Caki2 (cell line): ENCODE measurements at regions not wholly inside any gene's neighbourhood (a gene's known extent, or its start where the extent isn't known, plus 50 kb on each side); places are given as distances from the start of the nearest gene placed in this dataset.
"Not testable (repeated sequence)": the region's sequence is repeated elsewhere in the genome, so short reads cannot be mapped to it uniquely, and the experiment has no call there.

Experiments used
- DNase-seq: peaks from one replicate; pipeline ENCODE4 v3.0.0-alpha.2; 2015; ENCODE audit warnings: low read depth
- in situ Hi-C: cut with HindIII; loops from 2 replicates; pipeline ENCODE4 v1.10.0; 2016; ENCODE audit warnings: low sequenced_read_pairs, low pct_unique_long_range_greater_than_20kb, mixed read lengths

DNA sequence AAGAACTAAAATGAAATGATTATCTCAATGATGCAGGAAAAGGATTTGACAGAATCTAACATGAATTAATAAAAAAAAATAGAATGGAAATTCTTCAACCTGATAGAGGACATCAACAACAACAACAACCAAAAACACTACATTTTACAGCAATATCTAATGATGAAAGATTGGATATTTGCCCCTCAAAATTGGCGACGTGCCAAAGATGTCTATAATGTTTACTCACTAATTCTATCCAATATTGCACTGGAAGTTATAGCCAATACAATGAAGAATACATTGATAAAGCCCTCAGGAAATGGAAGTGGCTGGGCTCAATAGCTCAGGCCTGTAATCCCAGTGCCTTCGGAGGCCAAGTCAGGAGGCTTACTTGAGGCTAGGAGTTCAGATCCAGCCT is 99.4 kb upstream of the ANTXRL start:
- DNase-seq, in situ Hi-C loops: not testable (repeated sequence)

DNA sequence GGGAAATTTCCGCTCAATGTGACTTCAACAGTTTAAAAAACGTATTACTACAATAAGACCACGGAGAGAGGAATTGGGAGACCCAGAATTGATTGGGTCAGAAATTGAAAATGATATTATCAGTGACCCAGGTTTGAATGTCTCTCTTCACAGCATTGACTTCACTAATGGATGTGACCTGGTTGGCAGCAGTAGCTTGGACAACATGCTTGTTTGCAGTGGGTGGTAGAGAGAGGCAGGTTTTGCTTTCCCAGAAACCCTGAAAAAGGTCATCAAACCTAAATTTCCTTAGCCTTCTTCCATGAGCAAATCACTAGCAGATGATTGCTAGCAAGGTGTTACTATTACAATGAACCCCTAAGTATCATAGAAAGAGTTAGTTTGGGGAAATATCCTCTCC is 89.7 kb upstream of the ANTXRL start:
- in situ Hi-C loops: no loop called here
- no peak for DNase-seq

DNA sequence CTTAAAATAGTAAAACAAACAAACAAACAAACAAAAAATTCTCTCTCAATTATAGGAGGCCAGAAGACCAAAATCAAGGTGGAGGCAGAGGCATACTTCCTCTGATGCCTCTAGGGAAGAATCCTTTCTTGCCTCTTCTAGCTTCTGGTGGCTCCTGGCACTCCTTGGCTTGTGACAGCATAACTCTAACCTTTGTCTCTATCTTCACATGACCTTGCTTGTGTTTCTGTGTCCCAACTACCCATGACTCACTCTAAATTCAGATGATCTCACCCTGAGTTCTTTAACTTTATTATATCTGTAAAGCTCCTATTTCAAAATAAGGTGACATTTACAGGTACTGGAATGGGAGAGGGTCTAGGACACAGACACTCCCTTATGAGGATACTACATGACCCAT is 88.3 kb upstream of the ANTXRL start:
- in situ Hi-C loops: no loop called here
- DNase-seq: no peak

DNA sequence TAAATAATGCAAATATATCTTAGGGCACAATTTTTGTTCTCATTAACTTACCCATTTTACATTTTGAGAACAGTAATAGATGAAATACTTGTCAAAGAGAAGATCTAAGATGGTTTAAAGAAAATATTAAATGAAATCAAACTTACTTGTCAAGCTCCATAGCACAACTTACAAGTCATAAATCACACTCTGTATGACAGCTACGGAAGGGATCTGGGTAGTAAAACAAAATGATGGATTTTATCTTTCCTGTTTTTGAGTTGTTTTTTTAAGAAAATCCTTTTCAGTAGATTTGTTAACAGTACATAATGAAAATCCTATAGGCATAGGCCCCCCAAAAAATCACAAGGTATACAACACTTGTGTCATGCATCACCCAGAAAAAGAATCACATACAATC is 84.4 kb upstream of the ANTXRL start:
- in situ Hi-C loops: not testable (repeated sequence)

DNA sequence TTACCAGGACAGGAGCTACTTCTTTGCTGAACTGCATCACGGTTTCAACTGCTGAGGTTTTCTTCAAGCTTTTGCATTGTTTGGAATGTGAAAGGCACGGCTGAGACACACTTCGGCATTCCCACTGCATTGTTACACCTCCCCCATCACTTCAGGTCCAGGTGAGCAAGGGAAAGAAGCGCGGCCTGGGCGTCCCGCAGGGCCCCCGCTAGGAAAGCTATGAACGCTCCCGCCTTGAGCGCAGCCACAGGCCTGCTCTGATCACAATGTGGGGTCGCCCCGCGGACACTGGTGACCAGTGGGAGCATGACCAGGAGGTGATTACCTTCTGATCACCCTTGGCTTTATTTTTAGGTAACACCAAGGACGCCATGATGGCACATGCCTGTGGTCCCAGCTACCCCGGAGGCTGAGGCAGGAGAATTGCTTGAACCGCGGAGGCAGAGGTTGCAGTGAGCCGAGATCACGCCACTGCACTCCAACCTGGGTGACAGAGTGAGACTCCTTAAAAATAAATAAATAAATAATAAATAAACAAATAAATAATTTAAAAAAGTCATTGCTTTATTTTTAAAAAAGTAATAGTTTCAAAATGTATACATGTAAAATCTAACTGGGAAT is 82.2 kb upstream of the ANTXRL start:
- in situ Hi-C loops, DNase-seq: not testable (repeated sequence)

More for the DNA sequence above, 84.4 kb upstream of the ANTXRL start:
- DNase-seq: not testable (repeated sequence)

DNA sequence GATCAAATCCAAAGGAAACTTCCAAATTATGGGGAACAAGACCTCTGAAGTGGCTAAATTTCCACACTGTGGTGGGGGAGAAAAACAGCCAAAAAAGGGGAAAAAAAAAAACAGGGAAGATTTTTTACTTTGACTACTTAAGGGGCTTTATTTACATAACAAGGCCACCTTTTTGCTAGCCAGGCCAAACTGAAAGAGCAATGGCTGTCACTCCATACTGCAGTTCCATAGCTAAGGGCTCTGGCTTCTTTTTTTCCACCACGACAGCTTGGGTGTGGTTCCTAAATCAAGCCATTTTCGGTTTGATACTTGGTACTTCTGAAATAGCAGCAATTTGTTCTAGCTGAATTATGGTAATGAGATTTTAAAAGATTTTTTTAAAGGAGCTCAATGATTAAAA is 76.4 kb upstream of the ANTXRL start:
- in situ Hi-C loops: not testable (repeated sequence)

DNA sequence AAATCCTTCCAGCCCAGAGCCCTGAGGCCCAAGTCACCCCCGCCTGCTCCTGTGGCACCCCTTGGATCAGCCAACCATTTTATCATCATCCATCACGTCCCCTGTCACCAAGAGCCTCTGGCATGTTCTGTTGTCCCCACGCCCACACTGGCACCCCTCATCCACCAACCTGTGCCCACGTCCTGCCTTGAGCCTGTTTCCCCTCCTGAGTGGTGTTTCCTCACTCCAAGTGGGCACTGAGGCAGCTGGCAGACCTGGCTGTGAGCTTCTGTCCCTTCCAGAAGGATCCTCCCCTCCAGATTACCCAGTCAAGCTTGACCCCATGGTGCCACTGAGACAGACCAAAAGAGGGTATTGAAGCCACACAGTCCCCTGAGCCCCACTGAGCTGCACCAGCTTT is 71.4 kb upstream of the ANTXRL start:
- in situ Hi-C loops: no loop called here
- DNase-seq: no peak

More for the DNA sequence above, 76.4 kb upstream of the ANTXRL start:
- not testable (repeated sequence) for DNase-seq

DNA sequence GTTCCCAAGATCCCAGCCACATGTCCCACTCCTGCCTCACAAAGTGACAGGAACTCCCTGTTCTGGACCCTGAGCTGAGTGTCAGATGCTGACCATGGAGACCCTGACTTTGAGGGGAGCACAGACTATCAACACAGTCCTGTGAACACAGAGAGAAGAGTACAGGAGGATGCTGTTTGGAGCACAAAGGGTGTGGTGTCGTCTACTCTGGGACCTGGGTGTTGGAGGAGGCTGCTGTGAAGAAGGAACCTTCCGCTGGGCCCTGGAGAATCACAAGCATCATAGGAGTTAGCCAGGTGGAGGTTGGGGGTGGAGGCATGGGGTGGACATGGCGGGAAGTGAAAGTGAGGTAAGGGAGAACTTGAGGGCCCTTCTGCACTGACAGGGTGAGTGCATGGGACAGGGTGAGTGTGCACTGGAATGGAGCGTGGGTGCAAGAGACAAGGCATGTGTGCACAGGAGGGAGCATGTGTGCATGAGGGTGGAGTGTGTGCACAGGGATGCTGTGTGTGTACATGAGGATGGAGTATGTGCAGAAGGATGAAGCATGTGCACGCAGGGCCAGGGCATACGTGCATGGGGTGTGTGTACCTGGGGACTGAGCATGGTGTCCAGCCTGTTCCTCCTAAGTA is 70.7 kb upstream of the ANTXRL start:
- in situ Hi-C loops: no loop called here
- no peak for DNase-seq

DNA sequence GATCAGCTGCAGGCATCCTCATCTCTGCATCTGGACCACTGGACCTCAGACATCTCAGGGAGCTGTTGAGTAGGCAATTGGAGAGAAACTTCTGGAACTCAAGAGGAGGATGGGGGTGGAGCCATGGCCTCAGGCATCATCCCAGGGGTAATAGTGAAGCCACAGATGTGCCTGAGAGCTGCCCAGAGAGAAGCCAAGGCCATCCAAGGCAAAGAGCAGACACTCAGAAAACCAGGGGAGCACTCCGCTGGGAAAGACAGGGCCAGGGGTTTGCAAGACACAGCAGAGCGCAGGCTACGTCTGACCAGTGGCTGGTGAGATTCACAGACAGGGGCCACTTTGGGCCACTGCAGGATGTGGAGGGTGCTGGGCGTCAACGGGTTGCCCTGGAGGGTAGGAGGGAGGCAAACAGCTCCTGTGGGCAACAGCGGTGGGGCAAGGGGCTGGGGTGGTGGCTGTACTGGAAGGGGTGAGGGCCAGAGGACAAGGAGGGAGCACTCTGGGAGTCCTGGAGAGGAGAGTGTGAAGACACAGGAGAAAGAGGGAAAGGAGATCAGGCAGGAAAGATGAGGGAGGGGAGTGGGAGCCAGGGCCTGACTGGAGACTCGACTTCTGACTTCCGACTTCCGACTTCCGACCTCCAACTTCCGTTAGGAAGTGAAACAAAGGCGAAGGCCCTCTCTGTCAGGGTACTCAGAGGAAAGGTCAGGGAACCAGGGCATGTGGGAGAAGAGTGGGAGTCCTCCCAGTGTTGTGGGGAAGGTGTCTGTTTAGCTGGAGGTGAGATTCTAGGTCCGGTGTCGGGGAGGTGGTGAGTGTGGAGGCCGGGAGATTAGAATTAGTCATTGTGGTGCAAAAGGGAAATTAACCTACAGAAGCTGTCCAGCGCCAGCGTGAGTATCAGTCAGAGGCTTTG is 69.7 kb upstream of the ANTXRL start:
- in situ Hi-C loops: no loop called here
- no peak for DNase-seq

DNA sequence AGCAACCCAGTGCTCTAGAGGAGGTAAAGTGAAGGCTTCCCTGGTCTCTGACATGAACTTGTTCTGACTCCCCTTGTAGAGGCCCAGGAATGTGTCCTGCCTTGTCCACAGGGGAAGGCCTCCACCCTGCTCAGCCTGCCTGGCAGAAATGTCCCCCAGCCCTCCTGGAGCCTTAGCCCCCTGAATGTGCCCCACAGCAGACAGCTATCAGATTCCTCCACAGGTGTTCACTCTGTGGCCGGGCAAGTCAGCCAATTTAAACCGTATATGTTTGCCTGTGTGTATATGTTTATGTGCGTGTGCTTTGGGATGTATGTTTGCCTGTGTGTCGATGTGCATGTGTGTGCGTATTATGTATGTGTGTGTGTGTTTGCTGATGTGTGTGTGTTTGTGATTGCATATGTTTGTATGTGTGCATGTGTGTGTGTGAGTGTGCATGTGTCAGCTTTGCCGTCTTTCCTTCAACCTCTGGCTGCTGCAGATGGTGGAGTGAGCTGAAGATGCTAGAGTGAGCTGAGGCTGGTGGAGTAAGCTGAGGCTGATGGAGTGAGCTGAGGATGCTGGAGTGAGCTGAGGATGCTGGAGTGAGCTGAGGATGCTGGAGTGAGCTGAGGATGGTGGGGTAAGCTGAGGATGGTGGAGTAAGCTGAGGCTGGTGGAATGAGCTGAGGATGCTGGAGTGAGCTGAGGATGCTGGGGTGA is 68.9 kb upstream of the ANTXRL start:
- no peak for DNase-seq
- in situ Hi-C loops: no loop called here

DNA sequence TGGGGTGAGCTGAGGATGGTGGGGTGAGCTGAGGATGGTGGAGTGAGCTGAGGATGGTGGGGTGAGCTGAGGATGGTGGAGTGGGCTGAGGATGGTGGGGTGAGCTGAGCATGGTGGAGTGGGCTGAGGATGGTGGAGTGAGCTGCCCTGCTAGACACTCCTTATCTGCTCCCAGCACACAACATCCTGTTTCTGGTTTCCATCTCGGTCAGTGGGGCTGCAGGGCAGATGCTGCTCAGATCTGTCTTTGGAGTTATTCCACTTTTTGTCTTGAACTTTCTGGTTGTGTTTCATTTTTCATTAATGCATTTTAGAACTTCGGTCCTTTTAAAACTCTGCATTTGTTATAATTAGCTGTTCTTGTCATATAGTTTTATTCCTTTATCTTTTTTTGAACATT is 67.9 kb upstream of the ANTXRL start:
- in situ Hi-C loops: no loop called here
- no peak for DNase-seq

DNA sequence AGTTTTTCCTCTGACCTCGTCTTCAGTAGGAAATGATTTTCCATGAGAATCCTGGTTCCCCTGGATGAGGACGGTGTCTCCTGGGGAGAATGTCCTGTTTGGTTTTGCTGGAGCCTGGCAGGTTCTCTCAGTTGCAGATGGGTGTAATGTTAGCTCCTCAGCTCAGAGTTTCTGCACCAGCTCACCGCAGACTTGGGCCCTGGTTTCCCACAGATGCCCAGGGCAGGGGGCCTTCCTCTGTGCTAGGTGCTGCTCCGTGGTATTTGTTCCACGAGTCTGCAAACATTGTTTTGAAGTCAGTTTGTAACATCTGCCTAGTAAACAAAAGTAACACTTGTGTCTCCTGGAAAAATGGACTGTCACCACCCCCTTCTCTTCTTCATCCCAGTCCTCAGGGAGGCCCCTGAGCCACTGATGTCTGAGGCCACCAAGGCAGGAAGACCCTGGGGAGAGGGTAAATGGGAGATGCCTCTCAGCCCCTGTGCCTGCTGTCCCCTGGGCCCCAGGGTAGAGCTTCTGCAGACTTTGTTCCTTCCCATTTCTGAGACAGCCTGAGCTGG is 67.3 kb upstream of the ANTXRL start:
- in situ Hi-C loops, DNase-seq: not testable (repeated sequence)

DNA sequence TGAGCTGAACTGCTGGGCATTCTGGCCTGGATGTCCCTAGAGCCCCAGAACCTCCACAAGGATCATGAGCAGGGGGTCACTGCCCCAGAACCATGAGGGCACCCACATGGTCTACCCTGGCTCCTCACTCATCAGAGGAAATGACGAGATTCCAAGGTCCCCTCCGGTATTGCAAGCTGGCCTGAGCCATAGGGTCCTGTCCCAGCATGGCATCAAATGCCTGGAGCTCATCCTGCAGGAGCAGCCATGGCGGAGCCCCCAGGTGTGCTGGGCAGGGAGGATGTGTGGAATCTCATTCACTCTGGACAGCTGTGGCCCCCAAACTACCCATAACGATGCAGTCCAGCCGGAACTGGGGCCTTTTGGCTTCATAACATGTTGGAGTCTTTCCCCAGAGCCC is 66.6 kb upstream of the ANTXRL start:
- in situ Hi-C loops: no loop called here
- no peak for DNase-seq

DNA sequence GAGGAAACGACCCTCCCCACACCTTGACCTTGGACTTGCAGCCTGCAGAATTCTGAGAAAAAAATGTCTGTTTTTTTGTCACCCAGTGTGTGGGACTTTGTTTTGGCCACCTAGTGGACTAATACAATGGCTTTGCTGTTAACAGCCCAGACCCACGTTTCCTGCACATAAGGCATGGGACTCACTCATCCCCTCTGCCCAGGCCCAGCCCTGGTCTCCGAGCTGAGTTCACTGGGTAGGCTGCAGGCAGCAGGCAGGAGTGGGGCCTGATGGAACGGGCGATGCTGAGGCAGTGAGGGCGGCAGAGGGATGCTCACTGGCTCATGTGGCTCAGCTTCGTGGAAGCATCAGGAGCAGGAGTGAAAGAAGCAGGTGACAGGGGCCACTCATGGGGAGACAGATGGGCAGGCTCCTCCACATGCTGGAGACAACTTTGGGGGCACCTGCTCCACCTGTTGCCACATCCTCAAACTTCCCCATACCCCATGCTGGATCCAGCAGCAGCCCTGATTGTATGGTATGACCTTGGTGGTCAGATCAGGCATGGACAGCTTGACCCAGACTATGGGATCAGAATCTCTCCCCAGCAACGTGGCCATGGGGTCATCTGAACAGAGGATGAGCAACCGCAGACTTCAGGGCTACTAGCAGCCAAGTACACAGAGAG is 65.8 kb upstream of the ANTXRL start:
- DNase-seq: no peak
- in situ Hi-C loops: no loop called here

DNA sequence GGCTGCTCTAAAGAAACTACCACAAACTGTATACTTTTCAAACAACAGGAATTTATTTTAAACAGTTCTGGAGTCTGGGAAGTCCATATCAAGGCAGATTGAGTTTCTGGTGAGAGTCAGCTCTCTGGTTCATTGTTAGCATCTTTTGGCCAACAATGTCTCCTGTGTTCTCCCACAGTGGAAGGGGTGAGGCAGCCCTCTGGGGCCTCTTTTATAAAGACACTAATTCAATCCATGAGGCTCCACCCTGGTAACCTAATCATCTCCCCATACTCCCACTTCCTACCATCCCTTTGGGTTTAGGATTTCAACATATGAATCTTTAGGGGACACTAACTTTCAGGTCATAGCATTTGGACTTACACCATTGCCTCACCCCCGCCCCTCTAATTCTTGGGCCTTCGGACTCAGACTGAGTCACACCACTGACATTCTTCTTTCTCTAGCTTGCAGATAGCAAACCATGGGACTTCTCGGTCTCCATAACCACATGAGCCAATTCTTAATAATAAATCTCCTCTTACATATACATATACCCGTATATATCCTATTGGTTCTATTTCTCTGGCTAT is 64.3 kb upstream of the ANTXRL start:
- in situ Hi-C loops: no loop called here
- no peak for DNase-seq

DNA sequence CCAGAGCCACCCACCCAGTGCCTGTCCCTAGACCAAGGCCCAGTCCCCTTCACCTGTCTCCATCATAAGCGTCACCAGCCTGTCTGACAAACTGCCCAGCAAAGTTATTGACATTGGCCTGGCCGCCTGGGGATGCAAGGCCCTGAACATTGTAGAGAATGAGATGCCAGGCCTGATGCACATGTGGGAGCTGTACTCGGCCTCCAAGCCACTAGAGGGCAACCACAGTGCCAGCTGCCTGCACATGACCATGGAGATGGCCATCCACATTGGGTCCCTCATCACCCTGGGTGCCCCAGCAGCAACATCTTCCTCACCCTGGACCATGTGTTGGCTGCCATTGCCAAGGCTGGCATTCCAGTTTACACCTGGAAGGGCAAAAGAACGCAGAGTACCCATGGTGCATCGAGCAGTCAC is 63.7 kb upstream of the ANTXRL start:
- DNase-seq: no peak
- in situ Hi-C loops: no loop called here

DNA sequence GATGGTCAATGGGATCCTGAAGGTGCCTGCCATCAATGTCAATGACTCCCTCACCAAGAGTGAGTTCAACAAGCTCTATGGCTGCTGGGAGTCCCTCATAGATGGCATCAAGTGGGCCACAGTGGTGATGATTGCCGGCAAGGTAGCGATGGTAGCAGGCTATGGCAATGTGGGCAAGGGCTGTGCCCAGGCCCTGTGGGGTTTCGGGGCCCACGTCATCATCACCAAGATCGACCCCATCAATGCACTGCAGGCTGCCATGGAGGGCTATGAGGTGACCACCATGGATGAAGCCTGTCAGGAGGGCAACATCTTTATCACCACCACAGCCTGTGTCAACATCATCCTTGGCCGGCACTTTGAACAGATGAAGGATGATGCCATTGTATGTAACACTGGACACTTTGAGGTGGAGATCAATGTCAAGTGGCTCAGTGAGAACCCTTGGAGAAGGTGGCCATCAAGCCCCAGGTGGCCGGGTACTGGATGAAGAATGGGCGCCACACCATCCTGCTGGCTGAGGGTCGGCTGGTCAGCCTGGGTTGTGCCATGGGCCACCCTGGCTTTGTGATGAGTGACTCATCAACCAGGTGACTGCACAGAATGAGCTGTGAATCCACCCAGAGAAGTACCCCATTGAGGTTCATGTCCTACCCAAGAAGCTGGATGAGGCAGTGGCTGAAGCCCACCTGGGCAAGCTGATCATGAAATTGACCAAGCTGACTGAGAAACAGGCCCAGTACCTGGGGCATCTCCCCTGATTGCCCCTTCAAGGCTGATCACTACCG is 63.0 kb upstream of the ANTXRL start:
- no peak for DNase-seq
- in situ Hi-C loops: no loop called here
